ENCODE measurements at regions not wholly inside any gene's neighbourhood (a gene's known extent, or its start where the extent isn't known, plus 50 kb on each side); places are given as distances from the start of the nearest gene placed in this dataset.

GRCh38 chr7:46763344-46763743 is 818.6 kb downstream of the TNS3 start:
- TF ChIP-seq CTCF (IDR thresholded peaks at IDR 0.05): no peak

- no peak for TF ChIP-seq CTCF (IDR thresholded peaks at IDR 0.05)
Observed at GRCh38 chr7:46759711-46760480, 822.0 kb downstream of the TNS3 start.

- no peak for TF ChIP-seq CTCF (IDR thresholded peaks at IDR 0.05)
Observed at GRCh38 chr7:46756996-46757395, 824.9 kb downstream of the TNS3 start.

- TF ChIP-seq CTCF (IDR thresholded peaks at IDR 0.05): no peak
Observed at GRCh38 chr7:46756256-46756655, 825.7 kb downstream of the TNS3 start.

- no peak for TF ChIP-seq CTCF (IDR thresholded peaks at IDR 0.05)
Observed at GRCh38 chr7:46755120-46756034, 826.5 kb downstream of the TNS3 start.

GRCh38 chr7:46754140-46754720 is 827.7 kb downstream of the TNS3 start:
- no peak for TF ChIP-seq CTCF (IDR thresholded peaks at IDR 0.05)

GRCh38 chr7:46753662-46754061 is 828.2 kb downstream of the TNS3 start:
- TF ChIP-seq CTCF (IDR thresholded peaks at IDR 0.05): no peak

All from LNCAP (cell line).